B cell (primary cell): ENCODE measurements at regions not wholly inside any gene's neighbourhood (a gene's known extent, or its start where the extent isn't known, plus 50 kb on each side); places are given as distances from the start of the nearest gene placed in this dataset.

Experiments used
- ATAC-seq: fragments of 200-7000 bp; cut with Tn5 transposase; one replicate; pipeline ENCODE4 v1.10.0; 2021; ENCODE audit warnings: low read depth, mild to moderate bottlenecking, moderate number of reproducible peaks, moderate library complexity
- CTCF ChIA-PET: fragments of 350-600 bp; sonication (Branson Sonifier 250); formaldehyde crosslinking; loops from one replicate; lab custom pipeline; 2021; ENCODE audit warnings: antibody characterized with exemption, inconsistent platforms; lab: Charles Lee
- POLR2A ChIA-PET: fragments of 350-600 bp; sonication (Branson Sonifier 250); formaldehyde crosslinking; loops from one replicate; lab custom pipeline; 2021; ENCODE audit warnings: antibody characterized with exemption; lab: Charles Lee
- DNase-seq: peaks from one replicate; pipeline ENCODE4 v3.0.0; 2013
- H2AFZ ChIP-seq: 2 replicates; pipeline ENCODE4 v1.6.1; 2012; ENCODE audit warnings: mild to moderate bottlenecking, low read depth, low read length; ENCODE audit not compliant: insufficient read depth, poor library complexity, severe bottlenecking
- H3K27ac ChIP-seq, 2 donors: 1 replicate in 1 of 2; 2 replicates in 1 of 2; pipeline ENCODE4 v1.5.1; 2012 to 2013; ENCODE audit warnings: low read length in 2 of 2, mild to moderate bottlenecking in 2 of 2, moderate library complexity in 1 of 2
- H3K27me3 ChIP-seq, 4 experiments: fragments of 200-600 bp in 1 of 4; sonication (generic) in 1 of 4; replicated peaks in 1 of 4; 1 replicate in 2 of 4; 2 replicates in 2 of 4; pipeline versions ENCODE4 v1.6.1 to v1.7.0; 2013 to 2016; ENCODE audit warnings: low read length in 3 of 4, mild to moderate bottlenecking in 2 of 4, mixed read lengths in 1 of 4, moderate library complexity in 1 of 4; ENCODE audit not compliant: insufficient read depth in 4 of 4, control insufficient read depth in 3 of 4; ENCODE audit errors: control extremely low read depth in 1 of 4
- H3K36me3 ChIP-seq, 2 experiments: replicated peaks in 1 of 2; 1 replicate in 1 of 2; 2 replicates in 1 of 2; pipeline versions ENCODE4 v1.6.1 to v1.7.1; 2013; ENCODE audit warnings: low read length in 1 of 2; ENCODE audit not compliant: insufficient read depth in 2 of 2, control insufficient read depth in 1 of 2; ENCODE audit errors: control extremely low read depth in 1 of 2, extremely low read depth in 1 of 2
- H3K4me1 ChIP-seq, 2 donors: fragments of 200-600 bp in 1 of 2; sonication (generic) in 1 of 2; 1 replicate in 1 of 2; 2 replicates in 1 of 2; pipeline versions ENCODE4 v1.5.1 to v1.6.1; 2013 to 2017; ENCODE audit warnings: low read length in 2 of 2; ENCODE audit not compliant: control insufficient read depth in 2 of 2, insufficient read depth in 2 of 2
- H3K4me2 ChIP-seq: replicated peaks from 2 replicates; pipeline ENCODE3; 2012; ENCODE audit warnings: mild to moderate bottlenecking, low read depth, low read length; ENCODE audit not compliant: poor library complexity, severe bottlenecking
- H3K4me3 ChIP-seq, 5 experiments: fragments of 200-600 bp in 1 of 5; sonication (generic) in 1 of 5; 1 replicate in 3 of 5; 2 replicates in 2 of 5; pipeline versions ENCODE4 v1.5.1 to v1.7.0; 2011 to 2016; ENCODE audit warnings: low read length in 4 of 5, mild to moderate bottlenecking in 4 of 5, low read depth in 2 of 5, control low read depth in 1 of 5, moderate library complexity in 1 of 5; ENCODE audit not compliant: insufficient read depth in 1 of 5; ENCODE audit errors: control extremely low read depth in 1 of 5, extremely low read depth in 1 of 5
- H3K79me2 ChIP-seq: fragments of 200-600 bp; sonication (generic); one replicate; pipeline ENCODE4 v1.6.0; 2016; ENCODE audit warnings: low read length; ENCODE audit not compliant: control insufficient read depth, insufficient read depth
- H3K9ac ChIP-seq: fragments of 200-600 bp; sonication (generic); 2 replicates; pipeline ENCODE4 v1.6.1; 2017; ENCODE audit warnings: mild to moderate bottlenecking, low read length, moderate library complexity
- H3K9me3 ChIP-seq, 3 donors: one replicate each; pipeline versions ENCODE4 v1.6.1 to v1.7.1; 2013; ENCODE audit warnings: low read length in 2 of 3; ENCODE audit not compliant: control insufficient read depth in 2 of 3, insufficient read depth in 1 of 3; ENCODE audit errors: control extremely low read depth in 1 of 3
- H4K20me1 ChIP-seq: 2 replicates; pipeline ENCODE4 v1.6.0; 2012; ENCODE audit warnings: mild to moderate bottlenecking, low read length; ENCODE audit not compliant: insufficient read depth, control insufficient read depth, poor library complexity, severe bottlenecking
- H3K27ac Mint-ChIP-seq: one replicate; pipeline ENCODE4 v1.8.0; 2021; ENCODE audit warnings: mixed read lengths
- H3K27me3 Mint-ChIP-seq: one replicate; pipeline ENCODE4 v1.8.0; 2021; ENCODE audit warnings: mixed read lengths
- H3K4me1 Mint-ChIP-seq: one replicate; pipeline ENCODE4 v1.8.0; 2021; ENCODE audit warnings: mixed read lengths
- H3K4me3 Mint-ChIP-seq: one replicate; pipeline ENCODE4 v1.8.0; 2021; ENCODE audit warnings: mixed read lengths
- H3K9me3 Mint-ChIP-seq: one replicate; pipeline ENCODE4 v1.8.0; 2022; ENCODE audit warnings: mixed read lengths; ENCODE audit not compliant: insufficient read depth
- CTCF ChIP-seq: fragments of 200-600 bp; IDR thresholded peaks from one replicate; pipeline ENCODE4 v1.8.0; 2022; ENCODE audit warnings: antibody characterized with exemption, mild to moderate bottlenecking
- EZH2 ChIP-seq: IDR thresholded peaks from 2 replicates; pipeline ENCODE4 v1.6.1; 2012; ENCODE audit warnings: borderline replicate concordance, low read depth, mild to moderate bottlenecking, moderate library complexity, low read length; ENCODE audit not compliant: insufficient read depth, poor library complexity, severe bottlenecking
- WGBS: methylation state at CpG from one replicate; pipeline ENCODE4 v1.1.5; 2013; ENCODE audit warnings: missing lambda C conversion rate; ENCODE audit not compliant: insufficient coverage; 5-methylcytosine and 5-hydroxymethylcytosine counted together
- intact Hi-C: fragments of 100-400 bp; cut with micrococcal nuclease; formaldehyde crosslinking; loops from one replicate; pipeline ENCODE4 v1.10.0; 2022

DNA sequence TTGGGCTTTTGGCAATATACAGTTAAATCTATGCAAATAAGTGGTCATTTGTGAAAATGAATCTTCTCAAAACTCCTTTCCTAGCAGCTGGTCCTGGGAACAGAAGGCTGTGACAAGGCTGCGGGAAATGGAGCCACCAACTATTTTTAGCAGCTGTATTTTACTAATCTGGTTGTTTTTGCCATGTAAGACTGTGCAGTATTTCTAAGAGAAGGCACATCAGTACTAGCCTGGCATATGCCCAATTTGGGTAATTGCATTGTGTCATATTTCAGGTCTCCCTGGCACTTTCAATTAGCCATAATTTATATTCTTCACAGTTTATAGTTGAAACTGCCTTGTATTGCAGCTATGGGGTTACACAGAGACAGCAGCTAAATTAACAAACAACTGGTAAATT is 109.6 kb downstream of the MANEA start:
- Mint-ChIP-seq H3K4me1 (no peaks in the 10 kb centered on the region), H3K27ac (no peak overlapping the region), H3K27me3 (no peaks in the 10 kb centered on the region), H3K4me3 (no peak overlapping the region), H3K9me3 (no peaks in the 10 kb centered on the region)
- ChIA-PET CTCF (no interaction called here), POLR2A (no interaction called here)
- TF ChIP-seq CTCF (no peak), EZH2 (no peak)
- H3K4me1 ChIP-seq: no peaks in the 10 kb centered on the region
- no peak overlapping the region for H2AFZ ChIP-seq
- H3K27me3 ChIP-seq: no peaks in the 10 kb centered on the region
- DNase-seq (no peak), ATAC-seq (no peak)
- H3K4me2 ChIP-seq: no peak overlapping the region
- no peaks in the 10 kb centered on the region for H3K79me2 ChIP-seq
- no peak overlapping the region for H3K9ac ChIP-seq
- no peaks in the 10 kb centered on the region for H4K20me1 ChIP-seq
- H3K9me3 ChIP-seq: no peaks in the 10 kb centered on the region
- H3K4me3 ChIP-seq: no peak overlapping the region
- H3K27ac ChIP-seq: no peak overlapping the region
- intact Hi-C loops: no loop called here
- no peaks in the 10 kb centered on the region for H3K36me3 ChIP-seq
- no CpG with 5 or more reads among the region's 1 CpG for WGBS

- Histone ChIP-seq H3K9me3 (no peaks in the 10 kb centered on the region), H3K4me1 (no peaks in the 10 kb centered on the region), H4K20me1 (no peaks in the 10 kb centered on the region), H3K27ac (no peak overlapping the region), H3K27me3 (no peaks in the 10 kb centered on the region), H3K9ac (no peak overlapping the region), H3K36me3 (no peaks in the 10 kb centered on the region), H3K4me3 (no peak overlapping the region), H2AFZ (no peak overlapping the region), H3K4me2 (no peak overlapping the region), H3K79me2 (no peaks in the 10 kb centered on the region)
- TF ChIP-seq CTCF (no peak), EZH2 (no peak)
- intact Hi-C loops: no loop called here
- Mint-ChIP-seq H3K9me3 (no peaks in the 10 kb centered on the region), H3K27ac (no peak overlapping the region), H3K27me3 (no peaks in the 10 kb centered on the region), H3K4me3 (no peak overlapping the region), H3K4me1 (no peaks in the 10 kb centered on the region)
- POLR2A ChIA-PET: no interaction called here
- DNase-seq: no peak
- CTCF ChIA-PET: no interaction called here
- no peak for ATAC-seq
Observed at GRCh38 chr6:95687839-95688238, 110.5 kb downstream of the MANEA start.
